ENCODE measurements at regions not wholly inside any gene's neighbourhood (a gene's known extent, or its start where the extent isn't known, plus 50 kb on each side); places are given as distances from the start of the nearest gene placed in this dataset.
A peak's percentile ranks its signal among the peaks of the same experiment; 100 is the strongest.
"Not testable (repeated sequence)": the region's sequence is repeated elsewhere in the genome, so short reads cannot be mapped to it uniquely, and the experiment has no call there.

DNA sequence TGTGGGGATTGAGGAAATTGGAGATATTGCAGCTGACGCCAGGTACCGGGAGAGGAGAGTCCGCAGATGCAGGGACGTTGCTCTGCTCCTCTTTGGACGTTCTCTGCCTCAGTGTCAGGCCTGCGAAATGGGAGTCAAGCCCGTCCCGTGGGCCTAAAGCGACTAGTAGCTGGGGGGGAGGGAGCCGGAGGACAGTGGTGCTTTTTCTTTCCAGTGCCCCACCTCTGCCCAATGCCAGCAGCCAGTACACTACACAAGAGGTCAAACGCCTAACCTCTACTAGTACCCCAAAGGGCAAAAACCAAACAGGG lies 413.6 kb upstream of the ESRRG start:
- DNase-seq = no peak

DNA sequence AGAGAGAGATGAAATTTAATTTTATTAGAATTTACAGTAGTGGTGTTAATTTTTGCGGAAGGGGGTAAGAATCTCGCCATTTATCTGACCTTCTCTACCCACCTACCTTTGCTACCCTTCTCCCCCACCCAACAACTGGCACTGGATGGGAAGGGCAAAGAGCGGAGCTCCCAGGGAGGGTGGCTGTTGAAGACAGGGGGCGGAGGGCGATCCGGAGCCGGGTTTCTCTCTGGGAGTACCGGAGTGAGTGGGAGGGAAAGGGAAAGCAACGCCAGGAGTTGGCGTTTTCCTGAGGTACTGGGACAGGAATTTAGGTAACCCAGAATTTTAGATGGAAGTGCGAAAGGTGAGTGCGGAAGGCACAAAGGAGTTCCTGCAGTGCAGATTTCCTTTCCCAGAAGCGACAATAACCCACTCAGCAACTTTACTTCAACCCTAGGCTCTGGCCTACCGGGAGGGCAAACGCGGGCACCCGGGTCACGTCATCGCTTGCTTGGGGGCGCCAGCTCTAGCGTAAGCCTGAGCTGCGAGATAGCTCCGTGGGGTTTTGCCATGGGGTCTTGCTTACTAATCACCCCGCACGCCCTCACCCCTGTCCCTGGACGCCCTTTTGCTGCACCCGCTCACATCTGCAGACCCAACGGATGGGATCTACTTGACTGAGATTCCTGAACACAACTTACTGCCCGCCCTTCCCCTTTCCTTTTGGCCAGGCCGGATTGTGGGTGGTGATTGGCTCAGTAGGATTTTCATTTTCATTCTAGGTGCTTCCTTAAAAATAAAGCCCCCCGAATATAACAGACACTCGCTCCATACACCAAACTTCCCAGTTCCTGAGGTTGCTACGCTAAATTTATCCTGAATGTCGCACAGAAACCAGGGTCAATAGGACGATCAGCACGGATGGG lies 413.0 kb upstream of the ESRRG start:
- no peak for DNase-seq

- peak in 1 of 2 experiments; percentile 19 for DNase-seq
Measured at GRCh38 chr1:217135569-217135915, 412.3 kb upstream of the ESRRG start.

DNA sequence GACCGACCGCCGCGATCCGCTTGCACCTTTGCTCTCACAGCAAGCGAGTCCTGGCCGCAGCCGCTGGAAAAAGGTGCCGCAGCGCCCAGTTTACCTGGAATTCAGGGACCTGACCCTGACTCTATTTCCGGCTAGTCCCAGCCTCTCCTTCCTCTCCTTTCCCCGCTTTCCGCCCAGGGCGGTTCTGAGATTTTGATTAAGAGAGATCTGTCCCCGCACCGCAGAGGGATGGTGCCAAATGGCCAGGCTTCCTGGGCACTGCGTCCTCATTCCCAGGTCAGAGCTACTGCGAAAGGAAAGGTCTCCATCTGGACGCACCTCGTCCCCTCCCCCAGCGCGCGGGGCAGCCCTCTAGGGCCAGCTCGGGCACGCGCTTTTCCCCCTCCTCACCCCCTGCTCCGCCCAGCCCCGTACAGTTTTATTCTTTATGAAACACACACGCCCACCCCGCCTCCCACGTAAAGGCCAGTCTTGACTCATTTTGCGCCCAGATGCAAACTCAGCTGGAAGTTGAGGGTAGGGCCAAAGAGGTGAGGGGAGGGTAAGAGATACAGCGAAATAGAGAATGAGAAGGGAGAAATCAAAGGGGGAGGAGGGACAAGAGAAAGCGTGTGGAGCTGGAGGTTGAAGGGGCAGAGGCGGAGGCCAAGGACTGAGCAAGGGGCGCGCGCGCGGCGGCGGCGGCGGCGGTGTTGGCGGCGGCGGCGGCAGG lies 411.8 kb upstream of the ESRRG start:
- no peak for DNase-seq

GRCh38 chr1:217133958-217134856 lies 411.0 kb upstream of the ESRRG start:
- no peak for DNase-seq

- DNase-seq = no peak
Measured at GRCh38 chr1:217133092-217133491, 409.9 kb upstream of the ESRRG start.

- DNase-seq = not testable (repeated sequence)
Measured at GRCh38 chr1:217123340-217123739, 400.1 kb upstream of the ESRRG start.

- no peak for DNase-seq
Measured at GRCh38 chr1:217117973-217118465, 394.8 kb upstream of the ESRRG start.

- DNase-seq = no peak
Measured at GRCh38 chr1:217115404-217116380, 392.5 kb upstream of the ESRRG start.

GRCh38 chr1:217109928-217110327 lies 386.7 kb upstream of the ESRRG start:
- no peak for DNase-seq

DNA sequence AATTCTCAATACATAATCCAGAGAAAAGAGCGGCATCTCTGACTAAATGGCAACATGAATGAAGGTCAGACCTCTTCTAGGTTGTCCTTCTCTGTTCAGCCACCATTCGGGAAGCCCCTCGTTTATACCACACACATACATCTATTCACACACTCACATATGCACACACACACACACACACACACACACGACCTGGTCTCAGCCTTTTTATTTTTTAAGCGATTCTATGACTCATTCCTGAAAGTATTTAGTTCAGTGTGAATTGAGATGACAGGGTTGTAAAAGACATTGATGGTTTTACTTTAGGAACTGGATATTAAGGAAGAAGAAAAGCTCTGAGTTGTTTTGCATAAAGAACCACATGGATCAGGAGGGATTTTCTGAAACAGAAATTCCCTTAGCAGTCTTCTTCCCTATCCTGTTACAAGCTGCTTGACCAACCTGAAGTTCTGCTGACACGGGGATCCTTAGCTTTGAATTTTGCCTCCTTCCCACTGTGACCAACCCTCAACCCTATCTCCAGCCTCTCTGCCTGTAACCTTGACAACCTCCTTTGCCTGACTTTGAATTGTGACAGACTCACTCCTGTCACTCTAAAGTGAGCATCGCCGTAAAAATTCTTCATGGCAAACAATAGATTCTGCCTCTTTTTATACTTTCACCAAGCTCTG lies 383.1 kb upstream of the ESRRG start:
- no peak for DNase-seq

DNA sequence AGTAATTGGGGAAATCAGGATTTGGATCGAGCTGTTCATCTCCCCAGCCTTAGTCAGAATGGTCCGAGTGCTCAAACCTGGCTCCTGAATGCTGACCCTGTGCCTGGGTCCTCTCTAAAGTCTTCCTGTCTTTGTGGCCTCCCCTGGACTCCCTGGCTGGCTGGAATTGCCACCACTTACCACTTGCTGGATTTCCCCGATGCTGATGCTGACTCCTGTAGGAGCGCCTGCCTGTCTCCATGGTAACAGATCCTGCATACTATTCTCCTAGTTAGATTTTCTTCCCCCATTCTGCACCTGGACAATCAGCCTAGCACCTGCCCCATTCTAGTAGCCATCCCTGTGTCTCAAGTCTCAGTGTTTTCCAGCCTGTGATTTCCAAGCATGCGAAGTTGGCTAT lies 382.2 kb upstream of the ESRRG start:
- DNase-seq = no peak

- DNase-seq = no peak
Measured at GRCh38 chr1:217097819-217098218, 374.6 kb upstream of the ESRRG start.

DNA sequence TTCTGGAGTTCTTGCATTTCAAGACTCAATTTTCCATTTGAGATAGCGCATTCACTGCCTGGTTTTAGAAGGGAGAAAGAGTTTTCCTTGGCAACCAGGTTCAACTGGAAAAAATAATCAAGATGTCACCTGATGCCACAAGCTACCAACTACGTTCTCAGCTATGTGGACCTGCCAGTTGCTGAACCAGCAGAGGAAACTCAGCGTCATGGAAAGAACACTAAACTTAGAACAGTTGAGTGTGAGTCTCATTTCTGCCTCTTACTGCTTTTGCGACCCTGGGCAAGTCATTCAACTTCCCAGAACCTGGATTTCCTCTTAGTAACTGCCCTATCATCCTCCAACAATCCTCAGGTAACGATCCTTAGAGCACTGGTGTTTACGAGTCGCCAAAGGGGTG lies 373.0 kb upstream of the ESRRG start:
- no peak for DNase-seq

- no peak for DNase-seq
Measured at GRCh38 chr1:217095050-217095622, 371.9 kb upstream of the ESRRG start.

GRCh38 chr1:217091561-217091960 lies 368.3 kb upstream of the ESRRG start:
- DNase-seq = no peak

- DNase-seq = no peak
Measured at GRCh38 chr1:217090060-217090911, 367.1 kb upstream of the ESRRG start.

DNA sequence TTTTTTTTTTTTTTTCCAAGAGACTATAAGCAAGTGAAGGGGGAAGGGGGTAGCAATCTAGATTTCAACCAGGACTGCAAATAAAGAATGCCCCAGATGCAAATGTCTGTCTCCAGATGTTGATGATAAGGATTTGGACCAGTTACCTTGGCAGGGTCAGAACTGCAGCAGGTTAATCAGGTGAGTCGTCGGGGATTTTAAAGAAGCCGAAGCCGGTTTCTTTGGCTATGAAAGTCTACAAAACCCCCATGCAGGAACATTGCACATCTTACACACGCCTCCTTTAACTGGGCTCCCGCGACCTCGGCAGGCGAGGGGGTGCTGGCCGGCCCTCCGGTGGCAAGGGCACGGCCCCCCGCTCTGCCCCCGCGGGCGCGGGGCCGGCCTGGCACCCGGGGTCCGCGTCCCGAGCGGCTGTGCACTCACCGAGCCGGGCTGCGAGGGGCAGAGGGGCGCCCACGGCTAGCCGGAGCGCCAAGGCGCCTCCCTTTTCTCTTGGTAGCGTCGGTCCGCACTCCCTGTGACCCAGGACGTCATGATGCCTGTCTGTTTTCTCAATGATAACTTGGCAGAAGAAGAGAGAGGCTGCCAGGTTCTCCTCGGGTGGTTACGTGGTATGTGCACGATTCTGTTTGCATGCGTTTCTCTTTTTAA lies 366.3 kb upstream of the ESRRG start:
- no peak for DNase-seq

GRCh38 chr1:217088521-217089284 lies 365.5 kb upstream of the ESRRG start:
- DNase-seq = no peak
